Activated CD8-positive, alpha-beta memory T cell treated with anti-CD3 and anti-CD28 coated beads, Interleukin-2, amount 50 U/mL, for 1 hour (primary cell): ENCODE measurements at regions not wholly inside any gene's neighbourhood (a gene's known extent, or its start where the extent isn't known, plus 50 kb on each side); places are given as distances from the start of the nearest gene placed in this dataset.

ENCODE experiments used
- DNase-seq: peaks from one replicate; pipeline ENCODE4 v3.0.0-alpha.2; 2020; ENCODE audit errors: extremely low read depth

GRCh38 chr19:30634996-30635975, 263.1 kb downstream of the ZNF536 start:
- no peak for DNase-seq

DNA sequence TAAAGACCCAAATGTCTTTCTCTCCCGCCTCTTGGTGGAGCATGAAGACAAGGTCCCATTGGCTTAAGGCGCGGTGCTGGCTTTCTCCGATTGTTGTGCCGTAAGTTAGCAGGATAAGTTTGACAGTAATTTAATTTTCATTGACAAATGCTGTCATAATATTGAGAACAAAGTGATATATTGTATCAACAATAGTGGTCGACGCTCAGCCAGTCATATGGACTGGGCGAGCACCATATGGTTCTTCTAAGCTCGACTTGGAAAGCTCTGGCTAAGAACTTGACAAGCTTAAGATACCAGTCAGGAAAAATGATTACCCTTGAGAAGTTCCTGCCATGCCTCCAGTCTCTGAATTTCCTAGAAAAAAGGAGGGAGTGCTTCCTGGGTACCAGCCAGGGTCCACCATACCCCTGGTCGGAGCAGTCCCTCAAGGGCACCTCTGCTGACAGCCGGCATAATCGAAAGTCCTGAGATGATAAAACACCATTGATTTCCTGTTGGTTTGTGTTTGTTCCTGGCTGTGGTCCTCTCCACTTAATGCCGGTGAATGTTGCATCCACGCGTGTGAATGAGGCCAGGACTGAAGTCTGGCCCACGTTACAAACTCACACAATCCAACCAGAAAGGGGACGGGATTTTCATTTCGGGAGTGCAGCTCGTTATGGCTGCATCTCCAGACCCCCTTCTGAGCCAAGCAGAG, 262.1 kb downstream of the ZNF536 start:
- DNase-seq = no peak

- no peak for DNase-seq
Observed at GRCh38 chr19:30631033-30631370, 258.8 kb downstream of the ZNF536 start.

DNA sequence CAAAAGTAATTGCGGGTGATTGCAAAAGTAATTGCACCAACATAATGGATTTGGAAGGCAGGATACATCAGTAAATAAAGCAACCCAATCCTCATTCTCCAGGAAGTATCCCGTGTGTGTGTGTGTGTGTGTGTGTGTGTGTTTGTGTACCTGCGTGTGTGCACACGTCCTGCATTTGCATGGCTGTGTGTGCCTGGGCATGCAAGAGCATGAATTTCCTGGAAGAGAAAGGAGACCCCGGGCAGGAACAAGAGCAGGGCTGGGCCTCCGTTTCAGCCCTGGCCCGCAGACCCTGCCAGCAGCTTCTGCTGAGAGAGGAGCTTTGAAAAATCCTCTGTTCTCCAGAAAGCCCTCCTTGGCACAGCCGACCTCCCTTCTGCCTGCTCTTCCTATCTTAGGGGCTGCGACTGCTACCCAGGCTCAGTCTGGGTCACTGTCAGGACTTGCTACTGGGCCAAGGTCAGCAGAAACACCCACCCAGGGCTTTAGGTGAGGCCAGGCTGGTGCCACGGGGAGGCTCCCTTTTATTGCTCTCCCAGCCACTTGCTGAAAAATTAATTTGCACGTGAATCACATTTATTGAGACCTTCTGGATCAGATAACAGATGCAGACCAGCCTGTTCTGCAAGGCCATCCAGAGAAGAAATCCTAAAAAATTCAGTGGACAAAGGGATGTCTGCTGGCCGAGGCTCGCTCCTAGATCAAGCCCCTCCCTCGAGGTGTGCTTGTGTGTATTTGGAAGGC, 258.3 kb downstream of the ZNF536 start:
- DNase-seq = no peak

- no peak for DNase-seq
Observed at GRCh38 chr19:30629086-30629485, 256.9 kb downstream of the ZNF536 start.

- DNase-seq = no peak
Observed at GRCh38 chr19:30626626-30626966, 254.4 kb downstream of the ZNF536 start.

DNA sequence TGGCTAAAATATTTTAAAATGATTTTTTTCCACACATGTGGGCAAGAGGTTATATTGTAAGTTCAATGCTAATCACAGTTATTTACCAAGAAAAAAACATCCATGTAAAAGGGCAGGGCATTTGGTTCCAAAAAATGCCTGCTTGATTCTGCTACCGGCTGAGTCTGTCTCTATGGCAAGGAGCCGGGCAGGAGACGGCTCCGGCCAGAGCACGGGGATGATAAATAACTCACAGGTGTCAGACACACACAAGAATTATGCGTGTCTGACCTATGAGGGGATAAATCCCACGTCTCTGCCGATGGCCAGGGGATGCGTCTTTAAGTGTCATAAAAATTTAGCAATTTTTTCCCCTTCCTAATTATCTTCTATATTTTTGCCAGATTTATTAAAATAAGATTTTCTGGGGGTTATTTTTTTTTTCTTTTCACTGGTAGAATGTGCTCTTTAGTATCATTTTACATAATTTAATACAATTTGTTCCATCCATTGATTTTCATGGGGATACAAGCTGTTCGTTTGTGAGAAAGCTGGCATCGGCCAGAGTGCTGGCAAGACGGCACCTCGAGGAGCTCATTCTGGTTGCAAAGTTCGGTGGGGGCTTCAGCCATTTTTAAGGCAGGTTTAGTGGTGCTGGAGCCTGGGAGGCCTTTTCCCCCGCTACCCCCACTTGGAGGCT, 253.9 kb downstream of the ZNF536 start:
- DNase-seq = no peak

DNA sequence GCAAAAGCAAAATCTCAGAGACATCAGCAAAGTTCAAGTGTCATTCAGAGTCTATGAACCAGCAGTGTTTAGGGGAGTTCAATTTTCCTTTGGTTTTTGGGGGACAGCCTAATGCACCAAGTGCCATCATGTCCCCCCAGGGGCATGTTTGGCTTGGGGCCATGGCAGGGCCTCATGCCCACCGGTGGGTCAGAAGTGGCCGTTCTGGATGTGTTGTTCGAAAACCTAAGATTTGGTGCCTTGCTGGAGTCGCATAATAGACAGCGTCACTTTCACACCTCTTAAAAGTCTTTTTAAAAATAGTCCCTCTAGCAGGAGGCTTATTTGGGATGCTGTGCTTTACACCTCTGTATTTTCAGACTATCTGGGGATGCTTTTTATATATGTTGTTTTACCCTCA, 250.1 kb downstream of the ZNF536 start:
- no peak for DNase-seq

DNA sequence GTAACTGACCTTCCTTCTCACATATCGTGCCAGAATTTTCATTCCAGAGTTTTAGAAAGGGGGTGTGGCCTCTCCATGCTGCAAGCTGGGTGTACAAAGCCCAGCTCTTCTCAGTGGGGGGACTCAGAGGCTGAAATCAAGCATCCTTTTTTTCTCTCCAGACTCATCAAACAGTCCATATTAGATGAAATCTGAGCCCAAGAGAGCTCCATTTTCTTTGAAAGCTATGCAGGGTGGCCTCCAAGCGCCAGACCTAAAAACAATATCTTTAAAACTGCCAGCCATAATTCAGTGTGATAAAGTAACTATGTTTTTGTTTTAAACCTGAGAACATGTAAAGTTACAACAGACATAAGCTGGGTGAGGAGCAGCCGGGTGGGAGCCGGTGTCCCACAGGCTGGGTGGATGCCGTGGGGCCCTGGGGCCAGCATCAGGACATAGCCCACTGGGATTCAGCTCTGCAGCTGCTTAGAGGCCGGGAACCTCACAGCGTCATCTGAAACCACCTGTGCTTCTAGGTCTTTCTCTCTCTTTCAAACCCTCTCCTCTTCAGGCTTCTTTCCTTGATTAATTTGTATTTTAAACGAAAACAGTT, 249.2 kb downstream of the ZNF536 start:
- DNase-seq = no peak

DNA sequence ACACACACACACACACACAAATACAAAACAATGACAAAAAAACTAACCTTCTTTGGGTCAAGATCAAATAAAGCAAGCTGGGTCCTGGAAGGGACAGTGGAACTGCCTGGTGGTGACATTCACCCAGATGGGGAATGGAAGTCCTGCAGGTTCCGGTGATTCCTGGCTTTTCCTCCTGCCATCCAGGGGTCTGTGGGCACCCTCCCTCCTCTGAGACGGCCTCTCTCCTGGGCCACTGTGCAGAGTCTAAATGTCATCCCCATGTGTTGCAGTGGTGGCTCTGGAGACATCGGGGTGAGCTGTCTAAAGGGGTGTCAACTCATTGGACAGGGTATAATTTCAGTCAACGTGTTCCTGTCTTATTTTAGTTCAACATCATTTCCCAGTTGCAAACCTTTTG, 248.2 kb downstream of the ZNF536 start:
- DNase-seq = no peak

DNA sequence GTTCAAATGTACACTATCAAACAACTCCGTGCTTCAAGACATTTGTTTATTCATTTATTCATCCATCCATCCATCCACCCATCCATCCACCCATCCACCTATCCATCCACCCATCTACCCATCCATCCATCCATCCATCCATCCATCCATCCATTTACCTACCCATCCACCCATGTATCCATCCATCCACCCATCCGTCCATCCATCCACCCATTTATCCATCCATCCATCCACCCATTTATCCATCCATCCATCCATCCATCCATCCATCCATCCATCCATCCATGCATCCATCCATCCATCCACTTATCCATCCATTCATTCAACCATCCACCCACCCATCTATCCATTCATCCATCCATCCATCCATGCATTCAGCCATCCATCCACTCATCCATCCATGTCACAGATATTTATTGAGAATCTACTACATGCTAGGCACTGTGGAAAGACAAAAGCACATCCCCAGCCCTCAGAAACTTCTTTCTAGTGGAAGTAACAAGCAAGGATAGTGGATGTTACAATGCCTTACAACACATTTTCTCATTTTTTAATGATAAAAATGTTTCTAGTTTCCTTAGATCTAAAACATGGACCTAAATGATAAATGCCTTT, 237.6 kb downstream of the ZNF536 start:
- DNase-seq = no peak

DNA sequence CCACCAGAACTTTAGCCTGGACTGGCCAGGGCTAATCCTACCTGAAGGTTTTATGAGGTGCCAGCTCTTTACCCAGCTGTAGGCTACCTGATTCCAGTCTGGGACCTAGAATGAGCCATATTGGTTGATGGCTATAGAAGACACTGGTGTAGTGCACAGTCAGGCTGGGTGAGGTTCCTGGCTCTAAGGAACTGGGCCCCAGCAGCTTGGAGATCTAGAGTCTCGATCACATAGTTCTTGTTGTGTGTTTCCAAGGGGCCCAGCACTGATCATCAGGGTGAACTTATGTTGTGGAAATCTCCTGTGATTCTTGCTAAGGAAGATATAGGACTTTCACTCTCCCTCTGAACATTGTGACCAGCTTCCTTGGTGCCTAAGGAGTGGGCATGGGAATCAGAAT, 236.3 kb downstream of the ZNF536 start:
- no peak for DNase-seq
